ENCODE measurements at regions not wholly inside any gene's neighbourhood (a gene's known extent, or its start where the extent isn't known, plus 50 kb on each side); places are given as distances from the start of the nearest gene placed in this dataset.

- H3K36me3 Mint-ChIP-seq (ENCODE audit: low read depth) = no peaks in the 10 kb centered on the region
- DNase-seq (ENCODE audit: low spot score) = no peak
- no peaks in the 10 kb centered on the region for H3K27me3 Mint-ChIP-seq (ENCODE audit: low read depth)
- H3K4me3 Mint-ChIP-seq (ENCODE audit: low read depth) = no peak overlapping the region
- intact Hi-C loops (cut with micrococcal nuclease) = no loop called here
- no peaks in the 10 kb centered on the region for H3K9me3 Mint-ChIP-seq
- no peaks in the 10 kb centered on the region for H3K4me1 Mint-ChIP-seq (ENCODE audit: low read depth)
- no peak overlapping the region for H3K27ac Mint-ChIP-seq
Measured at GRCh38 chr4:111572470-111572869, 572.8 kb upstream of the FAM241A start.

DNA sequence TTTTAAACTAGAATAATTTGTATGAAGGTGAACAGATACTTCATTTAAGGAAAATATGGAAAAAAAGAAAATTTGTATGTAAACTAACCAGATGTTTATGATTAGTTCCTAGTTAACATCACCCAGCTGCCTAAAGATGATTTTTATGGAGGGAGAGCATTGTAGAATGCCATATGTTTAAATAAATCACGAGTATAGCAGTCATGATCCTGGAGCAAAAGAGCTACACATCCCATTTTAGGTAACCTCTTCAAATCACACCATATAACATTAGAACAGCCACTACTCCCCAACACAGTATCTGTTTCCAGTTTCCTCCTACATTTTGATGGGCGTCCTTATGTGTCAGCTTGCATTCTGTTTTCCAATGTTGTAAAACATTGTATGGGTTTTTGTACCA lies 571.9 kb upstream of the FAM241A start:
- H3K4me1 Mint-ChIP-seq (ENCODE audit: low read depth) = no peaks in the 10 kb centered on the region
- intact Hi-C loops (cut with micrococcal nuclease) = no loop called here
- no peak for DNase-seq (ENCODE audit: low spot score)
- no peak overlapping the region for H3K4me3 Mint-ChIP-seq (ENCODE audit: low read depth)
- H3K27ac Mint-ChIP-seq = no peak overlapping the region
- H3K36me3 Mint-ChIP-seq (ENCODE audit: low read depth) = no peaks in the 10 kb centered on the region
- no peaks in the 10 kb centered on the region for H3K27me3 Mint-ChIP-seq (ENCODE audit: low read depth)
- H3K9me3 Mint-ChIP-seq = no peaks in the 10 kb centered on the region

DNA sequence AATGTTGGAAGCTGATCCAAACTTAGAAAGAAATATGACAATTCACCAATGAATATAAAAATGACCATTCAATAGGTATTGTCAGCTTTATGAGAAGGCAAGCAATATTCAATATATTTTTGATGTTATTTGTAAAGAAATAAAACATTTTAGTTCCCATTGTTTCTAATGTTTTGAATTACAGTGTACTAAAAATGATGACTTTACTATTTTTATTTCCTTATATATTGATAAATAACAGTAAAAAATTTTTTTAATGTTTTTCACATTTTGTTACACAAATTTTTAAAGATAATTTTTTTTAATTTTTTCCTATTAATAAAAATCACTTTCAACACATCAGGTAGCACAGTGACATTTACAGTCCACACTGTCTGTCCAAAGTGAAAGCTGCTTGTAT lies 565.5 kb upstream of the FAM241A start:
- Mint-ChIP-seq H3K27ac (no peak overlapping the region), H3K36me3 (ENCODE audit: low read depth) (no peaks in the 10 kb centered on the region), H3K9me3 (peaks cover 14% of the 10 kb centered on the region), H3K4me3 (ENCODE audit: low read depth) (no peak overlapping the region), H3K27me3 (ENCODE audit: low read depth) (no peaks in the 10 kb centered on the region), H3K4me1 (ENCODE audit: low read depth) (no peaks in the 10 kb centered on the region)
- no peak for DNase-seq (ENCODE audit: low spot score)
- intact Hi-C loops (cut with micrococcal nuclease) = no loop called here

DNA sequence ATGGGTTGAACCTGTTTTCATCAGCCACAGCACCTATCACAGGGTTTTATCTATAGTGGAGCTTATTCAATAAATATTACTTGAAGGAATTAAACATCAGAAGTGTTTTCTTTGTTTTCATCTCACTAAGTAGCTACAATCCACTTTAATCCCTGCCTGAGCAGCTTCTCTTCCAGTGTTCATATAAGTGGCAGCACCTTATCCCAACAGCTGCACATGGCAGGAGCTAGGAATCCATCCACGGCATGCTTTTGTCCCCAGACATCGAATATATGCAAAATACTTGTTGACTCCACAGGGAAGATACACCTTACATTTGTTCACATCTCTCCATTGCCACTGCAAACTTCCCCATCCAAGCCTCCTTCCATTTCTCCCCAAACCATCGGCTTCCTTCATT lies 549.8 kb upstream of the FAM241A start:
- Mint-ChIP-seq H3K4me1 (ENCODE audit: low read depth) (no peaks in the 10 kb centered on the region), H3K4me3 (ENCODE audit: low read depth) (no peak overlapping the region), H3K27me3 (ENCODE audit: low read depth) (no peaks in the 10 kb centered on the region), H3K36me3 (ENCODE audit: low read depth) (no peaks in the 10 kb centered on the region), H3K9me3 (no peaks in the 10 kb centered on the region), H3K27ac (no peak overlapping the region)
- no peak for DNase-seq (ENCODE audit: low spot score)
- intact Hi-C loops (cut with micrococcal nuclease) = no loop called here

- Mint-ChIP-seq H3K27ac (no peak overlapping the region), H3K27me3 (ENCODE audit: low read depth) (no peaks in the 10 kb centered on the region), H3K4me3 (ENCODE audit: low read depth) (no peak overlapping the region), H3K36me3 (ENCODE audit: low read depth) (no peaks in the 10 kb centered on the region), H3K4me1 (ENCODE audit: low read depth) (no peaks in the 10 kb centered on the region), H3K9me3 (no peaks in the 10 kb centered on the region)
- intact Hi-C loops (cut with micrococcal nuclease) = no loop called here
- DNase-seq (ENCODE audit: low spot score) = no peak
Measured at GRCh38 chr4:111596491-111596890, 548.8 kb upstream of the FAM241A start.

- Mint-ChIP-seq H3K4me1 (ENCODE audit: low read depth) (no peaks in the 10 kb centered on the region), H3K36me3 (ENCODE audit: low read depth) (no peaks in the 10 kb centered on the region), H3K27ac (no peak overlapping the region), H3K27me3 (ENCODE audit: low read depth) (no peaks in the 10 kb centered on the region), H3K4me3 (ENCODE audit: low read depth) (no peak overlapping the region), H3K9me3 (no peaks in the 10 kb centered on the region)
- DNase-seq (ENCODE audit: low spot score) = no peak
- intact Hi-C loops (cut with micrococcal nuclease) = no loop called here
Measured at GRCh38 chr4:111601671-111602070, 543.6 kb upstream of the FAM241A start.

- intact Hi-C loops (cut with micrococcal nuclease) = no loop called here
- no peaks in the 10 kb centered on the region for H3K4me1 Mint-ChIP-seq (ENCODE audit: low read depth)
- no peaks in the 10 kb centered on the region for H3K36me3 Mint-ChIP-seq (ENCODE audit: low read depth)
- H3K27me3 Mint-ChIP-seq (ENCODE audit: low read depth) = no peaks in the 10 kb centered on the region
- H3K4me3 Mint-ChIP-seq (ENCODE audit: low read depth) = no peak overlapping the region
- H3K9me3 Mint-ChIP-seq = no peaks in the 10 kb centered on the region
- H3K27ac Mint-ChIP-seq = no peak overlapping the region
- no peak for DNase-seq (ENCODE audit: low spot score)
Measured at GRCh38 chr4:111602848-111603247, 542.4 kb upstream of the FAM241A start.

DNA sequence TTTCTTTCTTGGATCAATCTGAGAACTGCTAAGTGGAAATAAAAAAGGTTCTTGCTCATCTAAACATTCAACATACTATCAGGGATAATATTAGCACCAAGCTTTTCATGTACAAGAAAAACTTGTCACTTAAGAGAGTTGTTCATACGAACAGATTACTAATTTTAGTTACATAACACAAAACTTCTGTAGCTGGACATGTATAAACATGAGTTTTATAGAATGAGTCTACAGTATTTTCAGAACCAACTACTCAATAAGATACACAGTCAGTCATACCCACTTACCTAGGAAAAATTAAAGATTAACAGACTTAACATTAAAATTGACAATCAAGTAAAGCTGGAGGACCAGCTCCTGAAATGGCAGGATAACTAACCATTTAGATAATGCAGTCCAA lies 540.1 kb upstream of the FAM241A start:
- H3K9me3 Mint-ChIP-seq = no peaks in the 10 kb centered on the region
- no peak overlapping the region for H3K4me3 Mint-ChIP-seq (ENCODE audit: low read depth)
- H3K27ac Mint-ChIP-seq = no peak overlapping the region
- H3K36me3 Mint-ChIP-seq (ENCODE audit: low read depth) = no peaks in the 10 kb centered on the region
- DNase-seq (ENCODE audit: low spot score) = no peak
- intact Hi-C loops (cut with micrococcal nuclease) = no loop called here
- no peaks in the 10 kb centered on the region for H3K27me3 Mint-ChIP-seq (ENCODE audit: low read depth)
- no peaks in the 10 kb centered on the region for H3K4me1 Mint-ChIP-seq (ENCODE audit: low read depth)

DNA sequence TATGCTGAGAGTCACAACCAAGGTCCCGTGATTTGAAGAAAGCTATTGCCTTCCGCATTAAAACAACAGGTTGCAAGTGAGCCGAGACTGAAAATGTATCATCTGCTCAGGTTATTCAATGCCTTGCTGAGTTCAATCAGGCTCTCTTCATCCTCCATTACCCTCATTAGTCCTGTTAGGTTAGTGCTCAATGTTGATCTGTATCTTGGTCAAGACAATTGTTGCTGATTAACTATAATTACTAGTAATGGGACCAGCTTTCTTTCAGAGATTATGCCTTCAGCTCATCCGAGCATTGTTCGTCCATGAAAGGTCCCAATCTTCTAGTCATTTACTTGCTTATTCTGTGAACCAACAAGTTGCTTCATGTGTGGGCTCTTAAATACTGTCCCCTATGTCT lies 534.6 kb upstream of the FAM241A start:
- H3K4me3 Mint-ChIP-seq (ENCODE audit: low read depth) = no peak overlapping the region
- H3K27me3 Mint-ChIP-seq (ENCODE audit: low read depth) = no peaks in the 10 kb centered on the region
- H3K4me1 Mint-ChIP-seq (ENCODE audit: low read depth) = no peaks in the 10 kb centered on the region
- no peak overlapping the region for H3K27ac Mint-ChIP-seq
- no peak for DNase-seq (ENCODE audit: low spot score)
- no peaks in the 10 kb centered on the region for H3K9me3 Mint-ChIP-seq
- intact Hi-C loops (cut with micrococcal nuclease) = no loop called here
- H3K36me3 Mint-ChIP-seq (ENCODE audit: low read depth) = no peaks in the 10 kb centered on the region

- H3K27ac Mint-ChIP-seq = no peak overlapping the region
Measured at GRCh38 chr4:111618908-111619307, 526.3 kb upstream of the FAM241A start.

GRCh38 chr4:111628437-111628836 lies 516.8 kb upstream of the FAM241A start:
- H3K4me1 Mint-ChIP-seq (ENCODE audit: low read depth) = no peaks in the 10 kb centered on the region
- no peak overlapping the region for H3K27ac Mint-ChIP-seq
- no peak overlapping the region for H3K4me3 Mint-ChIP-seq (ENCODE audit: low read depth)
- H3K27me3 Mint-ChIP-seq (ENCODE audit: low read depth) = no peaks in the 10 kb centered on the region
- DNase-seq (ENCODE audit: low spot score) = no peak
- H3K9me3 Mint-ChIP-seq = no peaks in the 10 kb centered on the region
- intact Hi-C loops (cut with micrococcal nuclease) = no loop called here
- H3K36me3 Mint-ChIP-seq (ENCODE audit: low read depth) = no peaks in the 10 kb centered on the region

More at GRCh38 chr4:111618908-111619307, 526.3 kb upstream of the FAM241A start:
- Mint-ChIP-seq H3K4me3 (ENCODE audit: low read depth) (no peak overlapping the region), H3K4me1 (ENCODE audit: low read depth) (no peaks in the 10 kb centered on the region), H3K9me3 (no peaks in the 10 kb centered on the region), H3K36me3 (ENCODE audit: low read depth) (no peaks in the 10 kb centered on the region), H3K27me3 (ENCODE audit: low read depth) (no peaks in the 10 kb centered on the region)
- no peak for DNase-seq (ENCODE audit: low spot score)
- intact Hi-C loops (cut with micrococcal nuclease) = no loop called here

GRCh38 chr4:111630705-111631104 lies 514.5 kb upstream of the FAM241A start:
- DNase-seq (ENCODE audit: low spot score) = no peak
- Mint-ChIP-seq H3K4me1 (ENCODE audit: low read depth) (no peaks in the 10 kb centered on the region), H3K4me3 (ENCODE audit: low read depth) (no peak overlapping the region), H3K27me3 (ENCODE audit: low read depth) (no peaks in the 10 kb centered on the region), H3K27ac (no peak overlapping the region), H3K36me3 (ENCODE audit: low read depth) (no peaks in the 10 kb centered on the region), H3K9me3 (no peaks in the 10 kb centered on the region)
- intact Hi-C loops (cut with micrococcal nuclease) = no loop called here

- H3K27me3 Mint-ChIP-seq (ENCODE audit: low read depth) = no peaks in the 10 kb centered on the region
- no peaks in the 10 kb centered on the region for H3K4me1 Mint-ChIP-seq (ENCODE audit: low read depth)
- no peaks in the 10 kb centered on the region for H3K9me3 Mint-ChIP-seq
- H3K36me3 Mint-ChIP-seq (ENCODE audit: low read depth) = no peaks in the 10 kb centered on the region
- no peak overlapping the region for H3K4me3 Mint-ChIP-seq (ENCODE audit: low read depth)
- no peak for DNase-seq (ENCODE audit: low spot score)
- H3K27ac Mint-ChIP-seq = no peak overlapping the region
- intact Hi-C loops (cut with micrococcal nuclease) = no loop called here
Measured at GRCh38 chr4:111631215-111631999, 513.8 kb upstream of the FAM241A start.

Measured in activated T-helper 2 cell treated with anti-CD3 and anti-CD28 coated beads, Interferon-gamma antibody, Interleukin-2, Interleukin-4, amounts not matched to agents 10 μg/mL and 5 μg/mL and 100 μg/mL, durations not matched to agents 14 hours and 24 hours and 36 hours (primary cell).